ENCODE measurements at regions not wholly inside any gene's neighbourhood (a gene's known extent, or its start where the extent isn't known, plus 50 kb on each side); places are given as distances from the start of the nearest gene placed in this dataset.

- TF ChIP-seq TAF1 (IDR thresholded peaks at IDR 0.05; ENCODE audit: low read depth) (no peak), TCF12 (IDR thresholded peaks at IDR 0.05; ENCODE audit: low read depth) (no peak), FOXM1 (IDR thresholded peaks at IDR 0.05; ENCODE audit: borderline replicate concordance, low read depth) (no peak), NFIC (IDR thresholded peaks at IDR 0.05) (no peak), EP300 (IDR thresholded peaks at IDR 0.05; ENCODE audit: borderline replicate concordance) (no peak), TEAD4 (IDR thresholded peaks at IDR 0.05) (no peak), RAD21 (IDR thresholded peaks at IDR 0.05; ENCODE audit: low read depth) (no peak), CREB1 (IDR thresholded peaks at IDR 0.05; ENCODE audit: low read depth) (no peak), REST (IDR thresholded peaks at IDR 0.05; ENCODE audit: low read depth) (no peak), EGR1 (IDR thresholded peaks at IDR 0.05) (no peak), YY1 (IDR thresholded peaks at IDR 0.05; ENCODE audit: low read depth) (no peak), MAX (IDR thresholded peaks at IDR 0.05) (no peak), CEBPB (IDR thresholded peaks at IDR 0.05) (no peak), ZBTB7A (IDR thresholded peaks at IDR 0.05; ENCODE audit: low read depth) (no peak)
Observed at GRCh38 chr10:108036265-108036664, 871.8 kb upstream of the SORCS1 start.

Measured in Ishikawa (cell line).